HFF-Myc (cell line): ENCODE measurements at regions not wholly inside any gene's neighbourhood (a gene's known extent, or its start where the extent isn't known, plus 50 kb on each side); places are given as distances from the start of the nearest gene placed in this dataset.

Source experiments
- DNase-seq: peaks from one replicate; pipeline ENCODE4 v3.0.0-alpha.2; 2011; ENCODE audit warnings: low read depth; ENCODE audit errors: extremely low read depth
- H3K4me3 ChIP-seq: replicated peaks from 2 replicates; pipeline ENCODE4 v1.5.1; 2011; ENCODE audit warnings: low read depth, mild to moderate bottlenecking, control low read depth, low read length
- CTCF ChIP-seq: IDR thresholded peaks from 2 replicates; pipeline ENCODE4 v1.5.1; 2012; ENCODE audit warnings: mild to moderate bottlenecking, low read depth, low read length, control low read depth; ENCODE audit errors: missing control alignments

GRCh38 chr5:117230375-117230774 lies 655.8 kb upstream of the SEMA6A start:
- no peak for DNase-seq
- H3K4me3 ChIP-seq, result no peak overlapping the region
- no peak for TF ChIP-seq CTCF

- TF ChIP-seq CTCF, result no peak
- DNase-seq, result no peak
- H3K4me3 ChIP-seq, result no peak overlapping the region
Observed at GRCh38 chr5:117220730-117221129, 646.1 kb upstream of the SEMA6A start.

GRCh38 chr5:117218789-117219188 lies 644.2 kb upstream of the SEMA6A start:
- no peak for DNase-seq
- TF ChIP-seq CTCF, result no peak

GRCh38 chr5:117212866-117213265 lies 638.2 kb upstream of the SEMA6A start:
- no peak for TF ChIP-seq CTCF
- no peak for DNase-seq
- H3K4me3 ChIP-seq, result no peak overlapping the region

More at GRCh38 chr5:117218789-117219188, 644.2 kb upstream of the SEMA6A start:
- no peak overlapping the region for H3K4me3 ChIP-seq

- TF ChIP-seq CTCF, result no peak
- H3K4me3 ChIP-seq, result no peak overlapping the region
- no peak for DNase-seq
Observed at GRCh38 chr5:117210796-117211195, 636.2 kb upstream of the SEMA6A start.

- no peak for DNase-seq
- TF ChIP-seq CTCF, result no peak
- no peak overlapping the region for H3K4me3 ChIP-seq
Observed at GRCh38 chr5:117209479-117209878, 634.9 kb upstream of the SEMA6A start.

GRCh38 chr5:117207088-117207668 lies 632.6 kb upstream of the SEMA6A start:
- no peak overlapping the region for H3K4me3 ChIP-seq
- no peak for DNase-seq
- TF ChIP-seq CTCF, result no peak
